ENCODE measurements at regions not wholly inside any gene's neighbourhood (a gene's known extent, or its start where the extent isn't known, plus 50 kb on each side); places are given as distances from the start of the nearest gene placed in this dataset.

- TF ChIP-seq POLR2A (IDR thresholded peaks at IDR 0.05) = no peak
- no peak for TF ChIP-seq POLR2AphosphoS5 (IDR thresholded peaks at IDR 0.05)
- TF ChIP-seq CTCF (IDR thresholded peaks at IDR 0.05) = no peak
- Histone ChIP-seq H3K9me3 (no peaks in the 10 kb centered on the region), H3K36me3 (no peaks in the 10 kb centered on the region), H3K27me3 (replicated peaks; ENCODE audit: insufficient read depth) (no peaks in the 10 kb centered on the region), H3K4me1 (replicated peaks) (no peaks in the 10 kb centered on the region), H3K27ac (no peak overlapping the region), H3K4me3 (no peak overlapping the region)
- no peak for DNase-seq (ENCODE audit: low spot score)
- 78% methylated on average over 1 of the region's 1 CpG for WGBS
- intact Hi-C loops (cut with DNase I) = no loop called here
Observed at GRCh38 chr2:117271631-117272030, 542.9 kb upstream of the DDX18 start.

GRCh38 chr2:117273009-117273671, 541.4 kb upstream of the DDX18 start:
- no peak overlapping the region for H3K4me3 ChIP-seq
- no peak for DNase-seq (ENCODE audit: low spot score)
- no peaks in the 10 kb centered on the region for H3K36me3 ChIP-seq
- no peak for TF ChIP-seq POLR2A (IDR thresholded peaks at IDR 0.05)
- TF ChIP-seq POLR2AphosphoS5 (IDR thresholded peaks at IDR 0.05) = no peak
- TF ChIP-seq CTCF (IDR thresholded peaks at IDR 0.05) = no peak
- no peaks in the 10 kb centered on the region for H3K27me3 ChIP-seq (replicated peaks; ENCODE audit: insufficient read depth)
- H3K4me1 ChIP-seq (replicated peaks) = no peaks in the 10 kb centered on the region
- intact Hi-C loops (cut with DNase I) = no loop called here
- no peak overlapping the region for H3K27ac ChIP-seq
- no peaks in the 10 kb centered on the region for H3K9me3 ChIP-seq
- 16% methylated on average over 6 of the region's 6 CpGs for WGBS

GRCh38 chr2:117293012-117293411, 521.5 kb upstream of the DDX18 start:
- Histone ChIP-seq H3K27me3 (replicated peaks; ENCODE audit: insufficient read depth) (no peaks in the 10 kb centered on the region), H3K4me1 (replicated peaks) (no peaks in the 10 kb centered on the region), H3K9me3 (no peaks in the 10 kb centered on the region), H3K27ac (no peak overlapping the region), H3K36me3 (no peaks in the 10 kb centered on the region), H3K4me3 (no peak overlapping the region)
- no peak for TF ChIP-seq POLR2A (IDR thresholded peaks at IDR 0.05)
- no peak for TF ChIP-seq CTCF (IDR thresholded peaks at IDR 0.05)
- no peak for TF ChIP-seq POLR2AphosphoS5 (IDR thresholded peaks at IDR 0.05)
- no peak for DNase-seq (ENCODE audit: low spot score)
- 95% methylated on average over 1 of the region's 1 CpG for WGBS
- intact Hi-C loops (cut with DNase I) = no loop called here

- no peak for DNase-seq (ENCODE audit: low spot score)
- intact Hi-C loops (cut with DNase I) = no loop called here
- Histone ChIP-seq H3K4me3 (no peak overlapping the region), H3K36me3 (no peaks in the 10 kb centered on the region), H3K27ac (no peak overlapping the region), H3K9me3 (no peaks in the 10 kb centered on the region), H3K4me1 (replicated peaks) (no peaks in the 10 kb centered on the region), H3K27me3 (replicated peaks; ENCODE audit: insufficient read depth) (no peaks in the 10 kb centered on the region)
- TF ChIP-seq CTCF (IDR thresholded peaks at IDR 0.05) (no peak), POLR2AphosphoS5 (IDR thresholded peaks at IDR 0.05) (no peak), POLR2A (IDR thresholded peaks at IDR 0.05) (no peak)
- WGBS = 92% methylated on average over 2 of the region's 2 CpGs
Observed at GRCh38 chr2:117299451-117299850, 515.0 kb upstream of the DDX18 start.
